K562 (cell line): ENCODE measurements at regions not wholly inside any gene's neighbourhood (a gene's known extent, or its start where the extent isn't known, plus 50 kb on each side); places are given as distances from the start of the nearest gene placed in this dataset.

ENCODE experiments used
- EZH2 ChIP-seq: IDR thresholded peaks from 2 replicates; pipeline ENCODE4 v1.6.1; 2012; ENCODE audit warnings: low read depth, mild to moderate bottlenecking, inconsistent platforms, low read length, borderline replicate concordance
- FOXJ3 ChIP-seq: sonication (generic); formaldehyde crosslinking; IDR thresholded peaks from 2 replicates; pipeline ENCODE4 v1.4.0; 2020; ENCODE audit warnings: mild to moderate bottlenecking, missing genetic modification reagents
- HDAC3 ChIP-seq: fragments of 450-650 bp; IDR thresholded peaks from 2 replicates; pipeline ENCODE4 v1.6.1; 2018; ENCODE audit warnings: borderline replicate concordance, mild to moderate bottlenecking, moderate library complexity; ENCODE audit not compliant: partially characterized antibody
- POLR2A ChIP-seq: fragments of 450-650 bp; conservative IDR thresholded peaks from 2 replicates; pipeline ENCODE4 v1.6.1; 2016
- PRPF4 ChIP-seq: fragments of 200-400 bp; formaldehyde crosslinking; IDR thresholded peaks from one replicate; pipeline ENCODE4 v1.6.1; 2017; ENCODE audit warnings: low read length, low read depth, mild to moderate bottlenecking; ENCODE audit not compliant: insufficient read depth, poor library complexity, severe bottlenecking
- SIN3B ChIP-seq: fragments of 450-650 bp; IDR thresholded peaks from 2 replicates; pipeline ENCODE4 v1.6.1; 2017; ENCODE audit warnings: low read depth, mild to moderate bottlenecking, moderate library complexity
- ZNF384 ChIP-seq: IDR thresholded peaks from 2 replicates; pipeline ENCODE4 v1.6.1; 2012; ENCODE audit warnings: low read depth, low read length, improper control_type of control experiment
- TF ChIP-seq, protein P1 (sequence below): sonication (generic); formaldehyde crosslinking; IDR thresholded peaks from 2 replicates; pipeline ENCODE4 v1.8.0; 2022; ENCODE audit warnings: mild to moderate bottlenecking, low read depth, missing genetic modification reagents

GRCh38 chr20:30502670-30503069 is 754.8 kb upstream of the DEFB115 start:
- TF ChIP-seq FOXJ3 (CRISPR knock-in tag) = no peak
- TF ChIP-seq PRPF4 = no peak
- TF ChIP-seq HDAC3 = no peak
- TF ChIP-seq, protein P1, sequence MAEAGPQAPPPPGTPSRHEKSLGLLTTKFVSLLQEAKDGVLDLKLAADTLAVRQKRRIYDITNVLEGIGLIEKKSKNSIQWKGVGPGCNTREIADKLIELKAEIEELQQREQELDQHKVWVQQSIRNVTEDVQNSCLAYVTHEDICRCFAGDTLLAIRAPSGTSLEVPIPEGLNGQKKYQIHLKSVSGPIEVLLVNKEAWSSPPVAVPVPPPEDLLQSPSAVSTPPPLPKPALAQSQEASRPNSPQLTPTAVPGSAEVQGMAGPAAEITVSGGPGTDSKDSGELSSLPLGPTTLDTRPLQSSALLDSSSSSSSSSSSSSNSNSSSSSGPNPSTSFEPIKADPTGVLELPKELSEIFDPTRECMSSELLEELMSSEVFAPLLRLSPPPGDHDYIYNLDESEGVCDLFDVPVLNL = no peak
- TF ChIP-seq EZH2 = no peak
- no peak for TF ChIP-seq POLR2A
- no peak for TF ChIP-seq SIN3B
- no peak for TF ChIP-seq ZNF384
